NCI-H226 (cell line): ENCODE measurements at regions not wholly inside any gene's neighbourhood (a gene's known extent, or its start where the extent isn't known, plus 50 kb on each side); places are given as distances from the start of the nearest gene placed in this dataset.

ENCODE experiments used
- DNase-seq: peaks from one replicate; pipeline ENCODE4 v3.0.0-alpha.2; 2015

GRCh38 chr9:135413086-135413375 is 66.6 kb upstream of the PPP1R26 start:
- DNase-seq, result no peak

- no peak for DNase-seq
These were observed 66.1 kb upstream of the PPP1R26 start for GRCh38 chr9:135413461-135413860.

GRCh38 chr9:135414293-135414692 is 65.3 kb upstream of the PPP1R26 start:
- DNase-seq, result no peak

- DNase-seq, result no peak
These were observed 64.0 kb upstream of the PPP1R26 start for GRCh38 chr9:135415586-135415985.

GRCh38 chr9:135416664-135417290 is 62.8 kb upstream of the PPP1R26 start:
- DNase-seq, result no peak

GRCh38 chr9:135418161-135418560 is 61.4 kb upstream of the PPP1R26 start:
- no peak for DNase-seq

GRCh38 chr9:135419106-135419505 is 60.5 kb upstream of the PPP1R26 start:
- no peak for DNase-seq

GRCh38 chr9:135422341-135422944 is 57.1 kb upstream of the PPP1R26 start:
- DNase-seq, result no peak

- DNase-seq, result no peak
These were observed 55.9 kb upstream of the PPP1R26 start for GRCh38 chr9:135423725-135424124.
